Skeletal muscle satellite cell (primary cell): ENCODE measurements at regions not wholly inside any gene's neighbourhood (a gene's known extent, or its start where the extent isn't known, plus 50 kb on each side); places are given as distances from the start of the nearest gene placed in this dataset.

Source experiments
- H3K27me3 ChIP-seq: 2 replicates; pipeline ENCODE4 v1.7.0; 2013; ENCODE audit warnings: low read length; ENCODE audit not compliant: control insufficient read depth, insufficient read depth
- H3K36me3 ChIP-seq: 2 replicates; pipeline ENCODE4 v1.7.0; 2013; ENCODE audit warnings: mild to moderate bottlenecking, control low read depth, low read length; ENCODE audit not compliant: insufficient read depth
- H3K4me1 ChIP-seq: 2 replicates; pipeline ENCODE4 v1.7.0; 2013; ENCODE audit warnings: low read length; ENCODE audit not compliant: control insufficient read depth, insufficient read depth
- H3K4me2 ChIP-seq: 2 replicates; pipeline ENCODE4 v1.7.0; 2013; ENCODE audit warnings: mild to moderate bottlenecking, low read length
- H3K4me3 ChIP-seq: 2 replicates; pipeline ENCODE4 v1.7.0; 2013; ENCODE audit warnings: low read length
- H3K9ac ChIP-seq: 2 replicates; pipeline ENCODE4 v1.7.0; 2013; ENCODE audit warnings: mild to moderate bottlenecking, low read depth, low read length, moderate library complexity
- H3K9me3 ChIP-seq: replicated peaks from 2 replicates; pipeline ENCODE4 v1.7.0; 2013; ENCODE audit warnings: mild to moderate bottlenecking, control low read depth, low read length

- Histone ChIP-seq H3K27me3 (no peaks in the 10 kb centered on the region), H3K4me2 (no peak overlapping the region), H3K4me3 (no peak overlapping the region), H3K9me3 (no peaks in the 10 kb centered on the region), H3K36me3 (no peaks in the 10 kb centered on the region), H3K4me1 (no peaks in the 10 kb centered on the region), H3K9ac (no peak overlapping the region)
Measured at GRCh38 chr16:52070341-52071057, 476.4 kb downstream of the TOX3 start.

DNA sequence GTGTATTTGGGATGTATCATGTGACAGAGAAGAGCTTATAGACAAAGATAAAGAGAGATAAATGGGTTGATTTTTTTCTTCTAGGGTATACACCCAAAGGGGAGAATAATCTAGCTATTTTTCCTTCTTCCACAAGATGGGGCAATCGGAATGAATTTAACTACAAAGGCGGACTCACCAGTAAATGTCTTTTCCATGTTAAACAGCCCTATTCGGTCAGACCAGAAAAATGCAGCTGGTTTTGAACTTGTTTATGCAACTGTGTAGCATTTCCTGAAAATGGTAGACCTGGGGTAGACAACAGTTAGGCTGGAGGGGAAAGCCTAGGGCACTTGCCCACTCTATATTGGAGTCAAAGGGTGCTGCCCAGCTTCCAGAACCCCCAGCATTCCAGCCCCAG lies 477.1 kb downstream of the TOX3 start:
- no peak overlapping the region for H3K9ac ChIP-seq

DNA sequence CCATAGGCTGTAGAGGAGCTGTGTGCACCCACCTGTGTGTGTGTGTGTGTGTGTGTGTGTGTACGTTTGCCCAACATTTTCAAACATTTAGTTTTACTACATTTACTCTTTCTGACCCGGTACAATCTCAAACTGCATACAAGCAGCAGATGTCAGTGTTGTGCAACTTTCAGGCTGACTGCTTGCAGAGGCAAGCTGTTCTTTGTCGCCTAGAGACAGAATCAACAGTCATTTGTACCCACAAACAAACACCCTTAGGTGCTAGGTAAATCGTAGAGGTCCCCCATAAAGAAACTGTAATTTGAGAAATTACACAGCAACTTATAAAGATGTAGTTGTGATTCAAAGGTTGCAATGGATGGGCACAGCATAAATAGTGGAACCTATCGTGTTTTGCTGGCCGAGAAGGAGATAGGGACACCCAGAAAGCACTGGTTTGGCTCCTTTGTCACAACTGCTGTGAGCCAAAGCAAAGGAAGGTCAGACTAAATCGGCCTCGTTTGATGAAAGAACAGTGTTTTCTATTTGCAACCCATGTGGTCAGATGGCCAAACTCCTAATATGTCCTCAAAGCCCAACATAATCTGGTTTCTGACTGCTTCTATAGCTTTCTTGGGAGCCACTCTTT lies 478.4 kb downstream of the TOX3 start:
- no peaks in the 10 kb centered on the region for H3K36me3 ChIP-seq
- H3K27me3 ChIP-seq: no peaks in the 10 kb centered on the region
- H3K4me2 ChIP-seq: no peak overlapping the region
- H3K4me3 ChIP-seq: no peak overlapping the region
- no peak overlapping the region for H3K9ac ChIP-seq
- no peaks in the 10 kb centered on the region for H3K4me1 ChIP-seq
- H3K9me3 ChIP-seq: no peaks in the 10 kb centered on the region

More for the DNA sequence above, 477.1 kb downstream of the TOX3 start:
- Histone ChIP-seq H3K36me3 (no peaks in the 10 kb centered on the region), H3K4me2 (no peak overlapping the region), H3K27me3 (no peaks in the 10 kb centered on the region), H3K9me3 (no peaks in the 10 kb centered on the region), H3K4me3 (no peak overlapping the region), H3K4me1 (no peaks in the 10 kb centered on the region)

DNA sequence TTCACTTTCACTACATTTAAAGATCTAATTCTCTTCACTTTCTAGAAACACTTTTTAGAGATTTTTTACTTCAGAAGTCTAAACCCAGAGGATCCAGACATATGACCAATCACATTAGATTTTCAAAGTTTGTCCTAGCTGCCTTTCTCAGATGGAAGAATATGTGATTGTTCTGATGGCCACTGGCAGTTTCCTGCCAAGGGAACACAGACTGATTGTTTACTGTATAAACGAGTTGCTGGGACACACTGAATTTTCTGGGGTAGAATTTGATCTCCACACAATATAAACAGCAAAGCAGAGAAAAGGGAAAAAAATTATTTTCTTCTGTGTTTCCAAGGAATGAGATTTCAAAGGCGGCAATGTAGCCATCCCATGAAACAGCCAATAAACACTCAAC lies 480.0 kb downstream of the TOX3 start:
- Histone ChIP-seq H3K9me3 (no peaks in the 10 kb centered on the region), H3K4me1 (no peaks in the 10 kb centered on the region), H3K9ac (no peak overlapping the region), H3K36me3 (no peaks in the 10 kb centered on the region), H3K27me3 (no peaks in the 10 kb centered on the region), H3K4me3 (no peak overlapping the region), H3K4me2 (no peak overlapping the region)

- Histone ChIP-seq H3K9me3 (peaks cover 4% of the 10 kb centered on the region), H3K4me1 (no peaks in the 10 kb centered on the region), H3K36me3 (no peaks in the 10 kb centered on the region), H3K4me3 (no peak overlapping the region), H3K9ac (no peak overlapping the region), H3K4me2 (no peak overlapping the region), H3K27me3 (no peaks in the 10 kb centered on the region)
Measured at GRCh38 chr16:52056259-52056658, 490.7 kb downstream of the TOX3 start.

- no peak overlapping the region for H3K4me3 ChIP-seq
- no peak overlapping the region for H3K4me2 ChIP-seq
- no peaks in the 10 kb centered on the region for H3K4me1 ChIP-seq
- H3K9ac ChIP-seq: no peak overlapping the region
- no peaks in the 10 kb centered on the region for H3K36me3 ChIP-seq
- no peaks in the 10 kb centered on the region for H3K27me3 ChIP-seq
- peaks cover 4% of the 10 kb centered on the region for H3K9me3 ChIP-seq
Measured at GRCh38 chr16:52055381-52055780, 491.6 kb downstream of the TOX3 start.

DNA sequence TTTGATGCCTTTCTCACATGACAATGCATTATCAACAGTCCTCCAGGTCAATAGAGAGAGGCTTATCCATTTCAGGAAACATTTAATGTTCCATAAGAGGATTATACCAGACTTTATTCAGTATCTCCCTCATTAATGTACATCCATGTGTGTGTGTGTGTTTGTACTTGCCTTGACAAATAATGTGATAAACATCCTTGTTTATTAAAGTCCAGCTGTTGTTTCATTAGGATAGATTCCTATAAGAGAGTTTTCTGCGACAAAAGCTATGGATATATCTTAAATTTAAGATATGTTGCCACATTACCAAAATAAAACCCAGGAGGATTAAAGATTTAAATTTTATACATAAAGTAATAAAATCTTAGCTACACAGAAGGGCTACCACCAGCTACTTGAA lies 492.6 kb downstream of the TOX3 start:
- Histone ChIP-seq H3K36me3 (no peaks in the 10 kb centered on the region), H3K9me3 (peaks cover 4% of the 10 kb centered on the region), H3K4me1 (no peaks in the 10 kb centered on the region), H3K4me3 (no peak overlapping the region), H3K9ac (no peak overlapping the region), H3K27me3 (no peaks in the 10 kb centered on the region), H3K4me2 (no peak overlapping the region)

DNA sequence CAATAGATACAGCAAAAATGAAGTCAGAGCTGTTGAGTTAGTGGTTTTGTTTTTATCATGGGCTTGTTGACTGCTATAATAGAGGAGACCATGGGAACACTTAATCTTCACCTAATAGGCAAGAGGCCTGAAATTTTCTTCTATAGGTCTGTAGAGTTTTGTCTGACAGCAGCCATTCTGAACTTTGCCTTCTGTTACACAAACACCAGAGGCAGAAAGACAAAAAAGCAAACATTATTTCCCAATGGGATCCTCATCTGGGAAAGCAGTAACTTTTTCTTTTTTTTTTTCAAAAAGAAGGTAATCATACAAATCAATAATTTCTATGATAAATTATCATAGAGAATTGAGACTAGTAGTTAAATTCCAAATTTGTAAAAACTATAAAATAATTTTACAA lies 494.1 kb downstream of the TOX3 start:
- no peak overlapping the region for H3K4me2 ChIP-seq
- H3K27me3 ChIP-seq: no peaks in the 10 kb centered on the region
- no peaks in the 10 kb centered on the region for H3K4me1 ChIP-seq
- peaks cover 4% of the 10 kb centered on the region for H3K9me3 ChIP-seq
- no peak overlapping the region for H3K4me3 ChIP-seq
- H3K9ac ChIP-seq: no peak overlapping the region
- no peaks in the 10 kb centered on the region for H3K36me3 ChIP-seq

DNA sequence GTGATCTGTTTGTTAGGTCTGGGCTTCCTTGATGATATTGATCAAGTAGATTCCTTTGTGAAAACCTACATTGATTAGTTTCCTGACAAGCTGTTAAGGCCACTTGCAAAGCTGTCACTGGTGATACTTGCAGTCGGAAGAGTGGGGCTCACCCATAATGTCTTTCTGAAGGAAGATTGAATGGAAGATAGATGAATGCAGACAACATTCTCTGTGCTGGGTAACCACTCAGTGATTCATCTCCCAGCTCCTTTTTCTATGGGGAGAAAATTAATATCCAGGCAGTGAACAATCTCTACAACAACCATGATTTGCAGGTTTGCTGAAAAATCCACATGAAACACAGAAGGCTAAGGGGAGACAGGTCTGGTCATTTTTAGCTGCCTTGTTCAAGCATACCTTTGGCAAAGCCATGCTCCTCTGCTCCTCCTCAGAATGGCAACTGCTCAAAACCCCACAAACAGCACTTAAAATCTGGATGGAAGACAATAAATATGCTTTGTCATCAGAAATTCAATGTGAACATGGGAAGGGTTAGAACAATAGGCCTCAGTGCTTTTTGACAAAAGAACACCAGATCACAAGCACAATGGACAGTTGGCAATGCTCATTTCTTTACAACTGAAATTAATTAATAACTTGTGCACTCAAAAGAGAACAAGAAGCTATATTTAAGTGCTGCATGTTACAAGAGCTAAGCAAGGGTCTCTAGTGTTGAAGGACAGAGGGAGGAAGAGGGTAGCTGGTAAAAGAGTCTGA lies 495.4 kb downstream of the TOX3 start:
- Histone ChIP-seq H3K36me3 (no peaks in the 10 kb centered on the region), H3K4me3 (no peak overlapping the region), H3K4me1 (no peaks in the 10 kb centered on the region), H3K9ac (no peak overlapping the region), H3K4me2 (no peak overlapping the region), H3K9me3 (peaks cover 4% of the 10 kb centered on the region), H3K27me3 (no peaks in the 10 kb centered on the region)

- no peak overlapping the region for H3K4me3 ChIP-seq
- H3K9me3 ChIP-seq: peaks cover 4% of the 10 kb centered on the region
- no peak overlapping the region for H3K9ac ChIP-seq
Measured at GRCh38 chr16:52050418-52050817, 496.5 kb downstream of the TOX3 start.

DNA sequence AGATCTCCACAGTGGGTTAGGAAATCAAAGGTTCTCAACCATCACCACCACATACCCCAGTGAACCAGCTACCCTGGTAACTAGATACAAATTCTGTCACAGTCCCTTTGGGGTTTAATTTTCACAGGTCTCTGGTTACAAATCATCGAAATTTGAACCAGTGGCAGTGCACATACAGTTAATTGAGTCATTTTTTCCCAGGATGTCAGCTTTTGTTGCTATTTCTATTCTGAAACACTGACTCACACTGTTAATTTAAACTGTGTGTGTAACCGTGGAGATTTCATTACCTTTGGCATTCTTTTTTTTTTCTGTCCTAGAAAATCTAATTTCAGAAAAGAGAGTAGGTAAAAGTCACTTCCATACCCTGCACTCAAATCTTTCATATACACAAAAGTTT lies 511.5 kb downstream of the TOX3 start:
- Histone ChIP-seq H3K4me1 (no peaks in the 10 kb centered on the region), H3K4me2 (no peak overlapping the region), H3K27me3 (no peaks in the 10 kb centered on the region)

More at GRCh38 chr16:52050418-52050817, 496.5 kb downstream of the TOX3 start:
- Histone ChIP-seq H3K27me3 (no peaks in the 10 kb centered on the region), H3K36me3 (no peaks in the 10 kb centered on the region), H3K4me1 (no peaks in the 10 kb centered on the region), H3K4me2 (no peak overlapping the region)

More for the DNA sequence above, 511.5 kb downstream of the TOX3 start:
- Histone ChIP-seq H3K4me3 (no peak overlapping the region), H3K9me3 (peaks cover 10% of the 10 kb centered on the region), H3K36me3 (no peaks in the 10 kb centered on the region), H3K9ac (no peak overlapping the region)
